NB4 (cell line): ENCODE measurements at regions not wholly inside any gene's neighbourhood (a gene's known extent, or its start where the extent isn't known, plus 50 kb on each side); places are given as distances from the start of the nearest gene placed in this dataset.

Source experiments
- CTCF ChIP-seq: IDR thresholded peaks from one replicate; pipeline ENCODE4 v1.5.1; 2012; ENCODE audit warnings: low read depth, low read length
- POLR2A ChIP-seq: IDR thresholded peaks from 2 replicates; pipeline ENCODE4 v1.6.1; 2011; ENCODE audit warnings: mild to moderate bottlenecking; ENCODE audit not compliant: insufficient read length; ENCODE audit errors: extremely low read depth

- TF ChIP-seq POLR2A (no peak), CTCF (no peak)
Measured at GRCh38 chrX:28178206-28178605, 197.0 kb upstream of the DCAF8L1 start.
